ENCODE measurements at regions not wholly inside any gene's neighbourhood (a gene's known extent, or its start where the extent isn't known, plus 50 kb on each side); places are given as distances from the start of the nearest gene placed in this dataset.
"Not testable (repeated sequence)": the region's sequence is repeated elsewhere in the genome, so short reads cannot be mapped to it uniquely, and the experiment has no call there.

- Histone ChIP-seq H3K4me1 (no peaks in the 10 kb centered on the region), H3K9me3 (no peaks in the 10 kb centered on the region), H3K4me3 (no peak overlapping the region), H3K27me3 (no peaks in the 10 kb centered on the region), H3K36me3 (no peaks in the 10 kb centered on the region), H3K27ac (no peak overlapping the region)
- TF ChIP-seq CTCF (IDR thresholded peaks at IDR 0.05) (no peak), POLR2A (IDR thresholded peaks at IDR 0.05) (no peak)
- no peak for DNase-seq
These were observed 138.8 kb downstream of the PCSK1 start for GRCh38 chr5:96293966-96294883.

- Histone ChIP-seq H3K36me3 (no peaks in the 10 kb centered on the region), H3K27me3 (no peaks in the 10 kb centered on the region), H3K9me3 (no peaks in the 10 kb centered on the region), H3K27ac (no peak overlapping the region), H3K4me1 (no peaks in the 10 kb centered on the region), H3K4me3 (no peak overlapping the region)
- no peak for DNase-seq
- TF ChIP-seq POLR2A (IDR thresholded peaks at IDR 0.05) (no peak), CTCF (IDR thresholded peaks at IDR 0.05) (no peak)
These were observed 140.3 kb downstream of the PCSK1 start for GRCh38 chr5:96292582-96293247.

- not testable (repeated sequence) for H3K27me3 ChIP-seq, H3K4me3 ChIP-seq, H3K27ac ChIP-seq, DNase-seq, H3K9me3 ChIP-seq, H3K36me3 ChIP-seq, H3K4me1 ChIP-seq
These were observed 143.8 kb downstream of the PCSK1 start for GRCh38 chr5:96289287-96289686.

- Histone ChIP-seq H3K36me3 (no peaks in the 10 kb centered on the region), H3K27ac (no peak overlapping the region)
- DNase-seq: no peak
These were observed 144.2 kb downstream of the PCSK1 start for GRCh38 chr5:96288845-96289185.

GRCh38 chr5:96288166-96288844 lies 144.7 kb downstream of the PCSK1 start:
- H3K27me3 ChIP-seq: no peaks in the 10 kb centered on the region
- no peak overlapping the region for H3K4me3 ChIP-seq
- DNase-seq: no peak
- no peaks in the 10 kb centered on the region for H3K9me3 ChIP-seq
- H3K27ac ChIP-seq: no peak overlapping the region
- no peaks in the 10 kb centered on the region for H3K36me3 ChIP-seq
- H3K4me1 ChIP-seq: no peaks in the 10 kb centered on the region
- TF ChIP-seq CTCF (IDR thresholded peaks at IDR 0.05) (no peak), POLR2A (IDR thresholded peaks at IDR 0.05) (no peak)

More at GRCh38 chr5:96288845-96289185, 144.2 kb downstream of the PCSK1 start:
- H3K27me3 ChIP-seq: no peaks in the 10 kb centered on the region
- H3K4me1 ChIP-seq: no peaks in the 10 kb centered on the region
- TF ChIP-seq POLR2A (IDR thresholded peaks at IDR 0.05) (no peak), CTCF (IDR thresholded peaks at IDR 0.05) (no peak)
- no peaks in the 10 kb centered on the region for H3K9me3 ChIP-seq
- no peak overlapping the region for H3K4me3 ChIP-seq

GRCh38 chr5:96287136-96287535 lies 145.9 kb downstream of the PCSK1 start:
- no peak for TF ChIP-seq CTCF (IDR thresholded peaks at IDR 0.05)
- no peak for TF ChIP-seq POLR2A (IDR thresholded peaks at IDR 0.05)
- Histone ChIP-seq H3K4me1 (no peaks in the 10 kb centered on the region), H3K27ac (no peak overlapping the region), H3K9me3 (no peaks in the 10 kb centered on the region), H3K4me3 (no peak overlapping the region), H3K36me3 (no peaks in the 10 kb centered on the region), H3K27me3 (no peaks in the 10 kb centered on the region)
- no peak for DNase-seq
